RWPE1 (cell line): ENCODE measurements at regions not wholly inside any gene's neighbourhood (a gene's known extent, or its start where the extent isn't known, plus 50 kb on each side); places are given as distances from the start of the nearest gene placed in this dataset.

Experiments used
- CTCF ChIA-PET: fragments of 350-600 bp; sonication (Branson Sonifier 250); formaldehyde crosslinking; extraction: SDS; loops from one replicate; lab custom pipeline; 2021; lab: Yijun Ruan, JAX
- POLR2A ChIA-PET: fragments of 400-600 bp; formaldehyde crosslinking; extraction: SDS; loops from one replicate; lab custom pipeline; 2020; ENCODE audit warnings: antibody characterized with exemption; ENCODE audit not compliant: low non-redundant PET; lab: Yijun Ruan, JAX
- DNase-seq: peaks from one replicate; pipeline ENCODE4 v3.0.0; 2012; ENCODE audit warnings: low spot score
- H3K27ac ChIP-seq: fragments of 450-650 bp; 2 replicates; pipeline ENCODE4 v1.5.1; 2017
- TF ChIP-seq, protein P1 (sequence below): fragments of 450-650 bp; conservative IDR thresholded peaks from 2 replicates; pipeline ENCODE4 v1.5.1; 2017; ENCODE audit warnings: low read depth, mild to moderate bottlenecking

DNA sequence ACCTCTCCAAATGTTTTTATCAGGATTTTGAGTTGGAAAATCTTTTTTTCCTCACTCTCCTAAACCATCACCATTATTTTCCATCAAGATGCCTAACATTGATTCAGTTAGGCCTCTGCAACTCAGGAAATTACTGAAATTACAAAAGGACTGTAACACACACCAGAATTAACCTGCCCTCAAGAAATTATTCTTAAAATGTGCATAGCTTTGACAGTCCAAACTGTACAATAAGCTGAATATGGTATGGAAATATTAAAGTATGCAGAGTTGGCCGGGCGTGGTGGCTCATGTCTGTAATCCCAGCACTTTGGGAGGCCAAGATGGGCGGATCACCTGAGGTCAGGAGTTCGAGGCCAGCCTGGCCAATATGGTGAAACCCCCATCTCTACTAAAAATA is 50.2 kb upstream of the PHLPP1 start:
- TF ChIP-seq, protein P1, sequence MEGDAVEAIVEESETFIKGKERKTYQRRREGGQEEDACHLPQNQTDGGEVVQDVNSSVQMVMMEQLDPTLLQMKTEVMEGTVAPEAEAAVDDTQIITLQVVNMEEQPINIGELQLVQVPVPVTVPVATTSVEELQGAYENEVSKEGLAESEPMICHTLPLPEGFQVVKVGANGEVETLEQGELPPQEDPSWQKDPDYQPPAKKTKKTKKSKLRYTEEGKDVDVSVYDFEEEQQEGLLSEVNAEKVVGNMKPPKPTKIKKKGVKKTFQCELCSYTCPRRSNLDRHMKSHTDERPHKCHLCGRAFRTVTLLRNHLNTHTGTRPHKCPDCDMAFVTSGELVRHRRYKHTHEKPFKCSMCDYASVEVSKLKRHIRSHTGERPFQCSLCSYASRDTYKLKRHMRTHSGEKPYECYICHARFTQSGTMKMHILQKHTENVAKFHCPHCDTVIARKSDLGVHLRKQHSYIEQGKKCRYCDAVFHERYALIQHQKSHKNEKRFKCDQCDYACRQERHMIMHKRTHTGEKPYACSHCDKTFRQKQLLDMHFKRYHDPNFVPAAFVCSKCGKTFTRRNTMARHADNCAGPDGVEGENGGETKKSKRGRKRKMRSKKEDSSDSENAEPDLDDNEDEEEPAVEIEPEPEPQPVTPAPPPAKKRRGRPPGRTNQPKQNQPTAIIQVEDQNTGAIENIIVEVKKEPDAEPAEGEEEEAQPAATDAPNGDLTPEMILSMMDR: no peak
- no peak overlapping the region for H3K27ac ChIP-seq
- ChIA-PET POLR2A (no interaction called here), CTCF (interaction anchor here (0.6 kb wide), 2 partner anchors 48 to 135 kb away, joined by 3 to 5 read pairs; no protein-coding TSS in a partner anchor)
- DNase-seq: no peak
